GM21529 (cell line): ENCODE measurements at regions not wholly inside any gene's neighbourhood (a gene's known extent, or its start where the extent isn't known, plus 50 kb on each side); places are given as distances from the start of the nearest gene placed in this dataset.
"Not testable (repeated sequence)": the region's sequence is repeated elsewhere in the genome, so short reads cannot be mapped to it uniquely, and the experiment has no call there.

Experiments used
- ATAC-seq: cut with Tn5 transposase; IDR thresholded peaks from one replicate; pipeline ENCODE4 v1.9.1; 2021; ENCODE audit not compliant: unreplicated experiment

- no peak for ATAC-seq
Measured at GRCh38 chr1:233722212-233722979, 108.5 kb downstream of the KCNK1 start.

- no peak for ATAC-seq
Measured at GRCh38 chr1:233723387-233723786, 109.5 kb downstream of the KCNK1 start.

GRCh38 chr1:233724131-233724631 is 110.3 kb downstream of the KCNK1 start:
- not testable (repeated sequence) for ATAC-seq

GRCh38 chr1:233725423-233725822 is 111.5 kb downstream of the KCNK1 start:
- no peak for ATAC-seq

GRCh38 chr1:233728721-233729120 is 114.8 kb downstream of the KCNK1 start:
- no peak for ATAC-seq

GRCh38 chr1:233730380-233730779 is 116.5 kb downstream of the KCNK1 start:
- no peak for ATAC-seq

GRCh38 chr1:233730809-233731208 is 116.9 kb downstream of the KCNK1 start:
- no peak for ATAC-seq

- no peak for ATAC-seq
Measured at GRCh38 chr1:233732206-233732605, 118.3 kb downstream of the KCNK1 start.

- ATAC-seq = no peak
Measured at GRCh38 chr1:233734456-233734855, 120.5 kb downstream of the KCNK1 start.

GRCh38 chr1:233735331-233735730 is 121.4 kb downstream of the KCNK1 start:
- no peak for ATAC-seq

GRCh38 chr1:233735847-233736246 is 121.9 kb downstream of the KCNK1 start:
- ATAC-seq = no peak

- ATAC-seq = no peak
Measured at GRCh38 chr1:233737341-233737740, 123.4 kb downstream of the KCNK1 start.

- no peak for ATAC-seq
Measured at GRCh38 chr1:233738396-233738795, 124.5 kb downstream of the KCNK1 start.

- ATAC-seq = no peak
Measured at GRCh38 chr1:233738850-233739249, 124.9 kb downstream of the KCNK1 start.

- ATAC-seq = no peak
Measured at GRCh38 chr1:233744779-233745513, 131.0 kb downstream of the KCNK1 start.

GRCh38 chr1:233750139-233750538 is 136.2 kb downstream of the KCNK1 start:
- no peak for ATAC-seq

GRCh38 chr1:233759665-233760064 is 144.8 kb upstream of the SLC35F3 start:
- no peak for ATAC-seq

- ATAC-seq = not testable (repeated sequence)
Measured at GRCh38 chr1:233764304-233764703, 140.2 kb upstream of the SLC35F3 start.

- no peak for ATAC-seq
Measured at GRCh38 chr1:233777566-233777965, 126.9 kb upstream of the SLC35F3 start.

- no peak for ATAC-seq
Measured at GRCh38 chr1:233780049-233780448, 124.4 kb upstream of the SLC35F3 start.

- no peak for ATAC-seq
Measured at GRCh38 chr1:233782937-233783586, 121.4 kb upstream of the SLC35F3 start.

- no peak for ATAC-seq
Measured at GRCh38 chr1:233787599-233787998, 116.9 kb upstream of the SLC35F3 start.
